ENCODE measurements at regions not wholly inside any gene's neighbourhood (a gene's known extent, or its start where the extent isn't known, plus 50 kb on each side); places are given as distances from the start of the nearest gene placed in this dataset.

DNA sequence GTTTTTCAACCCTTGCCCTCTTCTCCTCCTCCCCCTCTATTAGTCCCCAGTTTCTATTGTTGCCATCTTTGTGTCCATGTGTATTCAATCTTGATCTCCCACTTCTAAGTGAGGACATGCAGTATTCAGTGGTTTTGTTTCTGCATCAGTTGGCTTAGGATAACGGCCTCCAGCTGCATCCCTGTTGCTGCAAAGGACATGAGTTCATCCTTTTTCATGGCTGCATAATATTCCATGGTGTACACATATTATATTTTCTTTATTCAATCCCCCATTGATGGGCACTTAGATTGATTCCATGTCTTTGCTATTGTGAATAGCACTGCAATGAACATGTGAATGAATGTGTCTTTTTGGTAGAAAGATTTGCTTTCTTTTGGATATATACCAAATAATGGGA lies 190.4 kb upstream of the LYZL1 start:
- H3K4me1 ChIP-seq = no peaks in the 10 kb centered on the region
- no peak overlapping the region for H3K4me3 ChIP-seq
- DNase-seq (no peak), ATAC-seq (no peak)
- peaks cover 4% of the 10 kb centered on the region for H3K27me3 ChIP-seq (ENCODE audit: low read depth)
- intact Hi-C loops (cut with DNase I) = no loop called here
- H3K9me3 ChIP-seq = no peaks in the 10 kb centered on the region
- TF ChIP-seq, protein P1, sequence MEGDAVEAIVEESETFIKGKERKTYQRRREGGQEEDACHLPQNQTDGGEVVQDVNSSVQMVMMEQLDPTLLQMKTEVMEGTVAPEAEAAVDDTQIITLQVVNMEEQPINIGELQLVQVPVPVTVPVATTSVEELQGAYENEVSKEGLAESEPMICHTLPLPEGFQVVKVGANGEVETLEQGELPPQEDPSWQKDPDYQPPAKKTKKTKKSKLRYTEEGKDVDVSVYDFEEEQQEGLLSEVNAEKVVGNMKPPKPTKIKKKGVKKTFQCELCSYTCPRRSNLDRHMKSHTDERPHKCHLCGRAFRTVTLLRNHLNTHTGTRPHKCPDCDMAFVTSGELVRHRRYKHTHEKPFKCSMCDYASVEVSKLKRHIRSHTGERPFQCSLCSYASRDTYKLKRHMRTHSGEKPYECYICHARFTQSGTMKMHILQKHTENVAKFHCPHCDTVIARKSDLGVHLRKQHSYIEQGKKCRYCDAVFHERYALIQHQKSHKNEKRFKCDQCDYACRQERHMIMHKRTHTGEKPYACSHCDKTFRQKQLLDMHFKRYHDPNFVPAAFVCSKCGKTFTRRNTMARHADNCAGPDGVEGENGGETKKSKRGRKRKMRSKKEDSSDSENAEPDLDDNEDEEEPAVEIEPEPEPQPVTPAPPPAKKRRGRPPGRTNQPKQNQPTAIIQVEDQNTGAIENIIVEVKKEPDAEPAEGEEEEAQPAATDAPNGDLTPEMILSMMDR (IDR thresholded peaks at IDR 0.05) = no peak
- H3K27ac ChIP-seq = no peak overlapping the region
- H3K36me3 ChIP-seq = no peaks in the 10 kb centered on the region

DNA sequence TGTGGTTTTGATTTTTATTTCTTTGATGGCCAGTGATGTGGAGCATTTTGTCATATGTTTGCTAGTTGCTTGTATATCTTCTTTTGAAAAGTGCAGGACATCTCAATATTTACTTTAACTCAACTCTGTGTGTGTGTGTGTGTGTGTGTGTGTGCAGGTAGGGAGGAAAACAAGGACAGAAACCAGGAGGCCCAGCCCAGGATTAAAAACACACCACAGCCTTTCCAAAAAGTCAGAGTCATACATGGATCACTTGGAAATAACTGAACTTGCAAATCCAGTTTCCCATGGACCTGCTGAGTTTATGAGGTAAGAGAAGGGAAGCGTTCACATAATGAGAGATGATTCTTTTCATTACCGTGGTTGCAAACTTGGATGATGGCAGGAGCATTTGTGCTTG lies 189.9 kb upstream of the LYZL1 start:
- no peak for ATAC-seq

DNA sequence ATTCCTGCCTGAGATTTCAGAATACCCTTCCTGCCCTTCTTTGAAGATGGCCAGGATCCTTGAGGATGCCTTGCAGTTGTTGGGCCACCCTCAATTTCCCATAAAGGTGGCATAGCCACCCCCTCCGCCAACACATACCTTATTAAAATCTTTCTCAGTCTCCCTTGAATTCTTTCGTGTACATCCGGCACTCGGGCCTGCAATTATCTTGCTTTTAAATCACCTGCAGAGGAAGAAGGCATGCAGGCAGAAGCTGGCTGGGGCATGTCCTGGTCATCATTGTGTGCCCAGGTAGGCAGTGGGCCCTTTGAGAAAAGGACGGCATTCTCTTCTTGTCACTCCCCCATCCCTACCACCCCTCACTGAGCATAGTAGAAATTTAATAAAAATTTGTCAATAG lies 189.5 kb upstream of the LYZL1 start:
- intact Hi-C loops (cut with DNase I) = no loop called here
- Histone ChIP-seq H3K9me3 (no peaks in the 10 kb centered on the region), H3K4me1 (no peaks in the 10 kb centered on the region), H3K27ac (no peak overlapping the region), H3K36me3 (no peaks in the 10 kb centered on the region), H3K4me3 (no peak overlapping the region), H3K27me3 (ENCODE audit: low read depth) (peaks cover 4% of the 10 kb centered on the region)
- DNase-seq (no peak), ATAC-seq (no peak)
- TF ChIP-seq, protein P1 (IDR thresholded peaks at IDR 0.05) = no peak

More for the DNA sequence above, 189.9 kb upstream of the LYZL1 start:
- H3K9me3 ChIP-seq = no peaks in the 10 kb centered on the region
- H3K27ac ChIP-seq = no peak overlapping the region
- no peak overlapping the region for H3K4me3 ChIP-seq
- TF ChIP-seq, protein P1 (IDR thresholded peaks at IDR 0.05) = no peak
- no peak for DNase-seq
- H3K27me3 ChIP-seq (ENCODE audit: low read depth) = peaks cover 4% of the 10 kb centered on the region
- intact Hi-C loops (cut with DNase I) = no loop called here
- H3K36me3 ChIP-seq = no peaks in the 10 kb centered on the region
- H3K4me1 ChIP-seq = no peaks in the 10 kb centered on the region

DNA sequence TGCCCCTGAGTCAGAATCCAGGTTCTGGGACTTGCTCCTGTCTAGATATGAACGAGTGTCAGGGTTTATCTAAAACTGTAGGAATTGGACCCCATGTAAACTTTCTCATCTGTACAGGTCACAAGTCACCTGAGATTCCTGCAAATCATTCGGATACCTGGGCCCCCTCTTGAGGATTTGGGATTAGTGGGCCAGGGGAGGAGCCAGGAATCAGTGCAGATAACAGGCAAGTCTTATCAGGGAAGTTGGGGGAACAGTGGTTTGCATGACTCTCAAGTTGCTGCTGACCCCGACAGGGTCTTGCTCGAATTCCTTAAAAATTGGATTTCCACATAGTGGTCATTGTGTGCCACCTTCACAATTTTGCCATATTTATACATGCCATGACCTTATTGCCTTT lies 188.4 kb upstream of the LYZL1 start:
- TF ChIP-seq, protein P1 (IDR thresholded peaks at IDR 0.05) = no peak
- no peak for DNase-seq
- ATAC-seq = no peak
- Histone ChIP-seq H3K9me3 (no peaks in the 10 kb centered on the region), H3K4me1 (no peaks in the 10 kb centered on the region), H3K27me3 (ENCODE audit: low read depth) (peaks cover 4% of the 10 kb centered on the region), H3K27ac (no peak overlapping the region), H3K4me3 (no peak overlapping the region), H3K36me3 (no peaks in the 10 kb centered on the region)
- intact Hi-C loops (cut with DNase I) = no loop called here

DNA sequence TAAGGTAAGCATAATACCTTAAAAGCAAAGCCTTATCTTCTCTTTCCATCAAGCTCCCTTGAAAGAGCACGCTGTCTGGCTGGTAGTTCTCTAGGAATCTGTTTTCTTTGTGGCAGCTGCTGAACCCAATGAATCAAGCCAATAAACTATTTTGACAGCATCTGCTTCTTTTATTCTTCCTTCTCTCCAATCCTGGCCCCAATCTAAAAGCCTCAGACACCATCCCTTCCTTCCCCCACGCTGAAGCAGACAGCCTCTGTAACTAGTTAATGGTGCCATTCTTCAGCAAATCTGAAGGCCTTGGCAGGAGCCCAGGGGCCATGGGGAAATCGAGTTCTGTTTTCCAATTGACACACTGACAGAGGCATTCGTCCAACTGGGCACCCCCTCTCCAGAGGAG lies 186.6 kb upstream of the LYZL1 start:
- Histone ChIP-seq H3K4me1 (no peaks in the 10 kb centered on the region), H3K36me3 (no peaks in the 10 kb centered on the region), H3K4me3 (no peak overlapping the region), H3K27ac (no peak overlapping the region), H3K27me3 (ENCODE audit: low read depth) (peaks cover 4% of the 10 kb centered on the region), H3K9me3 (no peaks in the 10 kb centered on the region)
- DNase-seq = no peak
- no peak for ATAC-seq
- TF ChIP-seq, protein P1 (IDR thresholded peaks at IDR 0.05) = no peak
- intact Hi-C loops (cut with DNase I) = no loop called here

DNA sequence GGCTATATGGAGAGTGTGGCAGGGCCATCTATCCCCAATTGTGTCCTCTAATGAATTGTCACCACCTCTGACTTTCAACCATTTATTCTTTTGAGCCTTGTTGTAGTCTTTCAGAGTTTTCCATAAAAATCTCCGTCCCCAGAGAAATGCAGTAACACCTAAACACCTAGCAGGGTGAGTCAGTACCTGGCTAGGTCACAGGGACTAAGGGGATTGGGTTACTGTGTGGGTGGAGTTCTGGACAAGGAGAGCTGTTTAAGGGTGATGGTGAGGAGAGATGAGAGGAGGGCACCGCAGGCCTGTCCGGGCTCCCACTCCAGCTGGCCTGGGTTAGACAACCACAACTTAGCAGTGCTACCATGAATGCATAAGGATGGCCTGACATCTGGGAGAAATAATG lies 186.2 kb upstream of the LYZL1 start:
- DNase-seq = no peak
- peaks cover 4% of the 10 kb centered on the region for H3K27me3 ChIP-seq (ENCODE audit: low read depth)
- H3K4me1 ChIP-seq = no peaks in the 10 kb centered on the region
- no peaks in the 10 kb centered on the region for H3K9me3 ChIP-seq
- no peak overlapping the region for H3K4me3 ChIP-seq
- H3K36me3 ChIP-seq = no peaks in the 10 kb centered on the region
- H3K27ac ChIP-seq = no peak overlapping the region
- ATAC-seq = no peak
- intact Hi-C loops (cut with DNase I) = no loop called here
- TF ChIP-seq, protein P1 (IDR thresholded peaks at IDR 0.05) = no peak
